GM23338 (cell line): ENCODE measurements at regions not wholly inside any gene's neighbourhood (a gene's known extent, or its start where the extent isn't known, plus 50 kb on each side); places are given as distances from the start of the nearest gene placed in this dataset.
A peak's percentile ranks its signal among the peaks of the same experiment; 100 is the strongest.

Experiments used
- ATAC-seq: fragments of 200-7000 bp; cut with Tn5 transposase; 3 replicates; pipeline ENCODE4 v1.9.1; 2020
- DNase-seq: peaks from one replicate; pipeline ENCODE4 v3.0.0-alpha.2; 2015; ENCODE audit warnings: low spot score
- H2AFZ ChIP-seq: fragments of 200-600 bp; sonication (generic); 2 replicates; pipeline ENCODE4 v1.8.0; 2016; ENCODE audit warnings: antibody characterized with exemption, mild to moderate bottlenecking, moderate library complexity
- H3F3A ChIP-seq: fragments of 200-600 bp; sonication (generic); replicated peaks from 2 replicates; pipeline ENCODE4 v1.8.0; 2017; ENCODE audit warnings: antibody characterized with exemption, mixed run types, low read depth
- H3K27ac ChIP-seq: fragments of 200-600 bp; sonication (generic); 2 replicates; pipeline ENCODE4 v1.6.1; 2016; ENCODE audit warnings: low read depth
- H3K27me3 ChIP-seq: fragments of 200-600 bp; sonication (generic); 2 replicates; pipeline ENCODE4 v1.8.0; 2016; ENCODE audit warnings: mild to moderate bottlenecking, mixed run types, moderate library complexity; ENCODE audit not compliant: insufficient read depth
- H3K36me3 ChIP-seq: fragments of 200-600 bp; sonication (generic); 2 replicates; pipeline ENCODE4 v1.8.0; 2016; ENCODE audit warnings: mild to moderate bottlenecking; ENCODE audit not compliant: insufficient read depth
- H3K4me1 ChIP-seq: fragments of 200-600 bp; sonication (generic); 2 replicates; pipeline ENCODE4 v1.8.0; 2016; ENCODE audit warnings: mild to moderate bottlenecking, moderate library complexity; ENCODE audit not compliant: insufficient read depth
- H3K4me2 ChIP-seq: fragments of 200-600 bp; sonication (generic); 2 replicates; pipeline ENCODE4 v1.7.1; 2017; ENCODE audit warnings: mixed run types
- H3K4me3 ChIP-seq: fragments of 200-600 bp; sonication (generic); 2 replicates; pipeline ENCODE4 v1.6.1; 2016; ENCODE audit warnings: mixed run types
- H3K79me2 ChIP-seq: fragments of 200-600 bp; sonication (generic); replicated peaks from 2 replicates; pipeline ENCODE4 v1.8.0; 2017; ENCODE audit warnings: mild to moderate bottlenecking; ENCODE audit not compliant: insufficient read depth
- H3K9me2 ChIP-seq: fragments of 200-600 bp; sonication (generic); 2 replicates; pipeline ENCODE4 v1.8.0; 2017; ENCODE audit not compliant: insufficient read depth
- H4K20me1 ChIP-seq: fragments of 200-600 bp; sonication (generic); replicated peaks from 2 replicates; pipeline ENCODE4 v1.8.0; 2017; ENCODE audit warnings: mild to moderate bottlenecking; ENCODE audit not compliant: insufficient read depth
- H3K27ac Mint-ChIP-seq: 2 replicates; pipeline ENCODE4 v1.8.0; 2020; ENCODE audit warnings: inconsistent platforms, mild to moderate bottlenecking, moderate library complexity, mixed read lengths
- H3K27me3 Mint-ChIP-seq: 3 replicates; pipeline ENCODE4 v1.8.0; 2022; ENCODE audit warnings: low read depth, mild to moderate bottlenecking, moderate library complexity, mixed read lengths, inconsistent platforms; ENCODE audit not compliant: insufficient read depth, poor library complexity
- H3K36me3 Mint-ChIP-seq: 3 replicates; pipeline ENCODE4 v1.8.0; 2021; ENCODE audit warnings: low read depth, mild to moderate bottlenecking, inconsistent platforms, moderate library complexity, mixed read lengths
- H3K4me1 Mint-ChIP-seq: 3 replicates; pipeline ENCODE4 v1.8.0; 2020; ENCODE audit warnings: mild to moderate bottlenecking, inconsistent platforms, mixed read lengths
- H3K4me3 Mint-ChIP-seq: 3 replicates; pipeline ENCODE4 v1.8.0; 2021; ENCODE audit warnings: moderate library complexity, mild to moderate bottlenecking, inconsistent platforms, mixed read lengths
- H3K9me3 Mint-ChIP-seq: 3 replicates; pipeline ENCODE4 v1.8.0; 2020; ENCODE audit warnings: moderate library complexity, mild to moderate bottlenecking, inconsistent platforms, mixed read lengths
- EZH2 ChIP-seq: fragments of 200-600 bp; sonication (generic); IDR thresholded peaks from one replicate; pipeline ENCODE4 v1.8.0; 2017; ENCODE audit warnings: antibody characterized with exemption, mild to moderate bottlenecking, low read depth; ENCODE audit not compliant: unreplicated experiment
- JUNB ChIP-seq: IDR thresholded peaks from one replicate; pipeline ENCODE4 v1.6.1; 2016; ENCODE audit warnings: antibody characterized with exemption; ENCODE audit not compliant: unreplicated experiment
- ZNF331 ChIP-seq: fragments of 250-450 bp; sonication (Bioruptor Pico); IDR thresholded peaks from 2 replicates; pipeline ENCODE4 v1.5.0; 2020; ENCODE audit warnings: low read depth, mild to moderate bottlenecking, moderate library complexity
- TF ChIP-seq, protein P1 (sequence below), 2 experiments: fragments of 200-600 bp in 1 of 2; sonication (generic) in 1 of 2; conservative IDR thresholded peaks; 2 replicates each; pipeline versions ENCODE4 v1.5.1 to v1.6.1; 2016 to 2017; ENCODE audit warnings: antibody characterized with exemption in 2 of 2, low read depth in 2 of 2, mild to moderate bottlenecking in 2 of 2, moderate library complexity in 1 of 2
- TF ChIP-seq, protein P2 (sequence below): fragments of 250-450 bp; sonication (Bioruptor Pico); IDR thresholded peaks from 2 replicates; pipeline ENCODE4 v1.5.0; 2020; ENCODE audit warnings: mild to moderate bottlenecking, moderate library complexity

DNA sequence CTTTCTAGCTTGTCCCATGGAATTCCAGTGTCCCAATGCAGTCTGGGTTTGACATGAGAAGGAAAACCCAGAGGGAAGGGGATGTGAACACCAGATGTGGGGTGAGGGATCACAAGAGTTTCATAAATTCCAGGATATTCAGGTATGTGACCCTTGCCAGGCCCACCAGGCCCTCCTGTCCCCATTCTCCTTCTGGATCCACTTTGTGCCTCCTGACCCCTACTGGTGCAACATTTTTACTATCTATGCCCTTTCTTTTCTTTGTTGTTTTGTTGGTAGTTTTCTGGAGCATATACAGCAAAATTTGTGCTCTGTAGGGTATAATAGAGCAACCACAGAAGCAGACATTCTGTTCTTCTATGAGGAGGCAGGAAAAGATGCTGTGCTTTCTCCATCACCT lies 597.0 kb upstream of the GRAMD2B start:
- no peaks in the 10 kb centered on the region for H3K36me3 Mint-ChIP-seq
- no peak overlapping the region for H3K4me3 Mint-ChIP-seq
- TF ChIP-seq ZNF331 (CRISPR knock-in tag), result no peak
- TF ChIP-seq, protein P1, sequence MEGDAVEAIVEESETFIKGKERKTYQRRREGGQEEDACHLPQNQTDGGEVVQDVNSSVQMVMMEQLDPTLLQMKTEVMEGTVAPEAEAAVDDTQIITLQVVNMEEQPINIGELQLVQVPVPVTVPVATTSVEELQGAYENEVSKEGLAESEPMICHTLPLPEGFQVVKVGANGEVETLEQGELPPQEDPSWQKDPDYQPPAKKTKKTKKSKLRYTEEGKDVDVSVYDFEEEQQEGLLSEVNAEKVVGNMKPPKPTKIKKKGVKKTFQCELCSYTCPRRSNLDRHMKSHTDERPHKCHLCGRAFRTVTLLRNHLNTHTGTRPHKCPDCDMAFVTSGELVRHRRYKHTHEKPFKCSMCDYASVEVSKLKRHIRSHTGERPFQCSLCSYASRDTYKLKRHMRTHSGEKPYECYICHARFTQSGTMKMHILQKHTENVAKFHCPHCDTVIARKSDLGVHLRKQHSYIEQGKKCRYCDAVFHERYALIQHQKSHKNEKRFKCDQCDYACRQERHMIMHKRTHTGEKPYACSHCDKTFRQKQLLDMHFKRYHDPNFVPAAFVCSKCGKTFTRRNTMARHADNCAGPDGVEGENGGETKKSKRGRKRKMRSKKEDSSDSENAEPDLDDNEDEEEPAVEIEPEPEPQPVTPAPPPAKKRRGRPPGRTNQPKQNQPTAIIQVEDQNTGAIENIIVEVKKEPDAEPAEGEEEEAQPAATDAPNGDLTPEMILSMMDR (conservative IDR thresholded peaks at IDR 0.05; ENCODE audit: low read depth in 2 of 2), result peak in 1 of 2 experiments; percentile 41; a peak in 2 of 4 replicates
- no peak overlapping the region for H3K27ac ChIP-seq
- H3K4me2 ChIP-seq, result no peak overlapping the region
- no peaks in the 10 kb centered on the region for H3K36me3 ChIP-seq
- H3K4me3 ChIP-seq, result no peak overlapping the region
- peaks cover 2% of the 10 kb centered on the region for H3K27me3 Mint-ChIP-seq
- no peak overlapping the region for H3K27ac Mint-ChIP-seq
- H3F3A ChIP-seq, result no peaks in the 10 kb centered on the region
- H3K4me1 Mint-ChIP-seq, result no peaks in the 10 kb centered on the region
- peaks cover 20% of the 10 kb centered on the region; the same call in 1 of the 2 replicates for H3K9me2 ChIP-seq
- no peaks in the 10 kb centered on the region for H3K4me1 ChIP-seq
- no peaks in the 10 kb centered on the region for H4K20me1 ChIP-seq
- H3K27me3 ChIP-seq, result no peaks in the 10 kb centered on the region
- peaks cover 2% of the 10 kb centered on the region; the same call in 2 of the 3 replicates for H3K9me3 Mint-ChIP-seq
- H3K79me2 ChIP-seq, result no peaks in the 10 kb centered on the region
- ATAC-seq, result no peak
- peak; percentile 3 for DNase-seq
- no peak overlapping the region for H2AFZ ChIP-seq

DNA sequence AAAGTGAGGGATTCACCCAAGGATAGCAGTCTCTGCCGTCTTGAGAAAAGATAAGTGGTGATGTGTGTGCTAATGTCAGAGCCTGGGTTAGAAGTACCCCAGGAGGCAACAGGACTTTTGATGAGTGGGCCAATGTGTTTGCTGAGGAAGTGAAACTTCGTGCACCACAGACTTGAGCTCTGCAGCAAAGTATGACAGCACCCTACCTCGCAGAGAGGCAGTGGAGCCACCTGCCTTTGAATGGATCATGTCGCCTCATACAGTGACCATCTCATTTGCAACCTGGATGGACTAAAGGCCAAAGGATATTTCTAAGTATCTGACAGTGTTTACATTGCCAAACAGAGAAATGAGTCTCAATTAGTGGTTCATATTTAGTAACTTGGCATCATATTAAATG lies 593.9 kb upstream of the GRAMD2B start:
- Histone ChIP-seq H3K4me3 (no peak overlapping the region), H3K27me3 (no peaks in the 10 kb centered on the region), H3K27ac (no peak overlapping the region), H3K79me2 (no peaks in the 10 kb centered on the region), H3K36me3 (no peaks in the 10 kb centered on the region), H3K4me2 (no peak overlapping the region), H3K4me1 (peaks cover 2% of the 10 kb centered on the region), H4K20me1 (no peaks in the 10 kb centered on the region), H3K9me2 (peaks cover 17% of the 10 kb centered on the region; the same call in 1 of the 2 replicates), H2AFZ (no peak overlapping the region), H3F3A (no peaks in the 10 kb centered on the region)
- Mint-ChIP-seq H3K4me3 (no peak overlapping the region), H3K9me3 (peaks cover 6% of the 10 kb centered on the region; the same call in 2 of the 3 replicates), H3K27ac (no peak overlapping the region), H3K36me3 (peaks cover 4% of the 10 kb centered on the region; the same call in 1 of the 3 replicates), H3K4me1 (peaks cover under 1% of the 10 kb centered on the region; the same call in 2 of the 3 replicates), H3K27me3 (peaks cover 2% of the 10 kb centered on the region)
- DNase-seq, result no peak
- TF ChIP-seq, protein P1 (conservative IDR thresholded peaks at IDR 0.05; ENCODE audit: low read depth in 2 of 2), result 0 out of 4 replicates have a peak, but pooled peaks of 1 of the 2 experiments have one; percentile 4
- TF ChIP-seq, protein P2, sequence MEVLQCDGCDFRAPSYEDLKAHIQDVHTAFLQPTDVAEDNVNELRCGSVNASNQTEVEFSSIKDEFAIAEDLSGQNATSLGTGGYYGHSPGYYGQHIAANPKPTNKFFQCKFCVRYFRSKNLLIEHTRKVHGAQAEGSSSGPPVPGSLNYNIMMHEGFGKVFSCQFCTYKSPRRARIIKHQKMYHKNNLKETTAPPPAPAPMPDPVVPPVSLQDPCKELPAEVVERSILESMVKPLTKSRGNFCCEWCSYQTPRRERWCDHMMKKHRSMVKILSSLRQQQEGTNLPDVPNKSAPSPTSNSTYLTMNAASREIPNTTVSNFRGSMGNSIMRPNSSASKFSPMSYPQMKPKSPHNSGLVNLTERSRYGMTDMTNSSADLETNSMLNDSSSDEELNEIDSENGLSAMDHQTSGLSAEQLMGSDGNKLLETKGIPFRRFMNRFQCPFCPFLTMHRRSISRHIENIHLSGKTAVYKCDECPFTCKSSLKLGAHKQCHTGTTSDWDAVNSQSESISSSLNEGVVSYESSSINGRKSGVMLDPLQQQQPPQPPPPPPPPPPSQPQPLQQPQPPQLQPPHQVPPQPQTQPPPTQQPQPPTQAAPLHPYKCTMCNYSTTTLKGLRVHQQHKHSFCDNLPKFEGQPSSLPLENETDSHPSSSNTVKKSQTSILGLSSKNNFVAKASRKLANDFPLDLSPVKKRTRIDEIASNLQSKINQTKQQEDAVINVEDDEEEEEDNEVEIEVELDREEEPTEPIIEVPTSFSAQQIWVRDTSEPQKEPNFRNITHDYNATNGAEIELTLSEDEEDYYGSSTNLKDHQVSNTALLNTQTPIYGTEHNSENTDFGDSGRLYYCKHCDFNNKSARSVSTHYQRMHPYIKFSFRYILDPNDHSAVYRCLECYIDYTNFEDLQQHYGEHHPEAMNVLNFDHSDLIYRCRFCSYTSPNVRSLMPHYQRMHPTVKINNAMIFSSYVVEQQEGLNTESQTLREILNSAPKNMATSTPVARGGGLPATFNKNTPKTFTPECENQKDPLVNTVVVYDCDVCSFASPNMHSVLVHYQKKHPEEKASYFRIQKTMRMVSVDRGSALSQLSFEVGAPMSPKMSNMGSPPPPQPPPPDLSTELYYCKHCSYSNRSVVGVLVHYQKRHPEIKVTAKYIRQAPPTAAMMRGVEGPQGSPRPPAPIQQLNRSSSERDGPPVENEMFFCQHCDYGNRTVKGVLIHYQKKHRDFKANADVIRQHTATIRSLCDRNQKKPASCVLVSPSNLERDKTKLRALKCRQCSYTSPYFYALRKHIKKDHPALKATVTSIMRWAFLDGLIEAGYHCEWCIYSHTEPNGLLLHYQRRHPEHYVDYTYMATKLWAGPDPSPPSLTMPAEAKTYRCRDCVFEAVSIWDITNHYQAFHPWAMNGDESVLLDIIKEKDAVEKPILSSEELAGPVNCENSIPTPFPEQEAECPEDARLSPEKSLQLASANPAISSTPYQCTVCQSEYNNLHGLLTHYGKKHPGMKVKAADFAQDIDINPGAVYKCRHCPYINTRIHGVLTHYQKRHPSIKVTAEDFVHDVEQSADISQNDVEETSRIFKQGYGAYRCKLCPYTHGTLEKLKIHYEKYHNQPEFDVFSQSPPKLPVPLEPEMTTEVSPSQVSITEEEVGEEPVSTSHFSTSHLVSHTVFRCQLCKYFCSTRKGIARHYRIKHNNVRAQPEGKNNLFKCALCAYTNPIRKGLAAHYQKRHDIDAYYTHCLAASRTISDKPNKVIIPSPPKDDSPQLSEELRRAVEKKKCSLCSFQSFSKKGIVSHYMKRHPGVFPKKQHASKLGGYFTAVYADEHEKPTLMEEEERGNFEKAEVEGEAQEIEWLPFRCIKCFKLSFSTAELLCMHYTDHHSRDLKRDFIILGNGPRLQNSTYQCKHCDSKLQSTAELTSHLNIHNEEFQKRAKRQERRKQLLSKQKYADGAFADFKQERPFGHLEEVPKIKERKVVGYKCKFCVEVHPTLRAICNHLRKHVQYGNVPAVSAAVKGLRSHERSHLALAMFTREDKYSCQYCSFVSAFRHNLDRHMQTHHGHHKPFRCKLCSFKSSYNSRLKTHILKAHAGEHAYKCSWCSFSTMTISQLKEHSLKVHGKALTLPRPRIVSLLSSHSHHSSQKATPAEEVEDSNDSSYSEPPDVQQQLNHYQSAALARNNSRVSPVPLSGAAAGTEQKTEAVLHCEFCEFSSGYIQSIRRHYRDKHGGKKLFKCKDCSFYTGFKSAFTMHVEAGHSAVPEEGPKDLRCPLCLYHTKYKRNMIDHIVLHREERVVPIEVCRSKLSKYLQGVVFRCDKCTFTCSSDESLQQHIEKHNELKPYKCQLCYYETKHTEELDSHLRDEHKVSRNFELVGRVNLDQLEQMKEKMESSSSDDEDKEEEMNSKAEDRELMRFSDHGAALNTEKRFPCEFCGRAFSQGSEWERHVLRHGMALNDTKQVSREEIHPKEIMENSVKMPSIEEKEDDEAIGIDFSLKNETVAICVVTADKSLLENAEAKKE (CRISPR knock-in tag), result no peak
- TF ChIP-seq EZH2, result no peak
- TF ChIP-seq JUNB, result no peak
- ATAC-seq, result no peak
